Inferior parietal cortex (tissue), 1 donor: ENCODE measurements at regions not wholly inside any gene's neighbourhood (a gene's known extent, or its start where the extent isn't known, plus 50 kb on each side); places are given as distances from the start of the nearest gene placed in this dataset.

Experiments used
- DNase-seq: peaks from one replicate; pipeline ENCODE4 v3.0.0-alpha.2; 2016; ENCODE audit errors: extremely low spot score

GRCh38 chr4:165610679-165611437, 232.1 kb downstream of the CPE start:
- no peak for DNase-seq

GRCh38 chr4:165612936-165613335, 234.1 kb downstream of the CPE start:
- DNase-seq, result no peak

GRCh38 chr4:165613581-165613980, 234.8 kb downstream of the CPE start:
- no peak for DNase-seq

GRCh38 chr4:165620913-165621312, 242.1 kb downstream of the CPE start:
- DNase-seq, result no peak

- no peak for DNase-seq
Measured at GRCh38 chr4:165621983-165622382, 243.2 kb downstream of the CPE start.

DNA sequence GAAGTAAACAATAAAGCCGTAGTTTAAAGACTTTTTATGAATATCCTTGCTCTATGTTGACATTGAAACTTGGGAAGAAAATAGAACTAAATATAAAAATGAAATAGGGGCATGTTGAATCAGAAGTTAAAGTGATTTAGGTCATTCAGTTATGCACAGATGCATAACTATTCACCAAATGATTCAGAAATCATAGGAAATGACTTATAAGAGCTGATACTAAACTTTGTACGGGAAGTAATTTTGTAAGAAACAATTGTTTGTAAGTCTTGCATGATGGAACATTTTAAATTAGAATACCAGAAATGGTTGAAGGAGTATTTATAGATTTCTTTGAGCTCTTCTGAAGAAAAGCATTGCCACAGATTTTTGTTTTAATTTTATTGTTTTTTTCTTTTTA, 246.5 kb downstream of the CPE start:
- no peak for DNase-seq

- DNase-seq, result no peak
Measured at GRCh38 chr4:165626316-165626715, 246.7 kb upstream of the TLL1 start.

- no peak for DNase-seq
Measured at GRCh38 chr4:165627128-165627527, 245.9 kb upstream of the TLL1 start.

DNA sequence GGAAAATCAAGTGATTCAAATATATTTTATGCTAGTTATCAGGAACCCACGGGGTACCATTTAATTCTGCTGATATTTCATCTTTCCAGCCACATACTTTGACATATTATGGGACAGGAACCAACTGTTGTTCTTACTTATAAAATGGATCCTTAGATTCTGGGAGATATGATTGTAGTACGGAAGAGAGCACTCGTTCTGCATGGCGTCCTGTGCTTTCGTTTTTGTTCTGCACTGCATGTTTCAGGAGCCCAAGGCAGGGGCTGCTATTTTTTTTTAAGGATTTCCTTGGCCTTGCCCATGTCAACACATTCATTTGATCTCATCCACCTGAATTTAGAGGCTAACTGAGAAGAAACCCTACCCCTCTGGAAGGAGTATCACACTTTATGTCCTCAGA, 245.5 kb upstream of the TLL1 start:
- DNase-seq, result no peak

DNA sequence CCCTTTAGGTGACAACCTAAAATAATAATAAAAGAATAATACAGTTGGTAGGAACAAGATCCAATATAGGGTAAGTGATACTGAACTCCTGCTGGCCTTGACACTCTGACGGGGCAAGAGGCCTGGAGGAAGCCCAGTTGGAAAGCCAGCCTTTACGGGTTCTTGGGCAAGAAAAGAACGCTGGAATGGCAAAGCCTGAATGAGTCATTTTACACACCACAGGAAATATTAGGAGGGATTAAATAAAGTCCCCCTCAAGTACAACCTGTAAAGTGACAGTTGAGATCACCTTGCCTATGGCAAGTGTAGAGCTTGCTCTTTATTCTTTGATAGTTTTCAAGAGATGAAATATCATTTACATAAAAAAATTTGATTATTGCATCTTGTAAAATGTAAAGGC, 244.5 kb upstream of the TLL1 start:
- DNase-seq, result no peak

DNA sequence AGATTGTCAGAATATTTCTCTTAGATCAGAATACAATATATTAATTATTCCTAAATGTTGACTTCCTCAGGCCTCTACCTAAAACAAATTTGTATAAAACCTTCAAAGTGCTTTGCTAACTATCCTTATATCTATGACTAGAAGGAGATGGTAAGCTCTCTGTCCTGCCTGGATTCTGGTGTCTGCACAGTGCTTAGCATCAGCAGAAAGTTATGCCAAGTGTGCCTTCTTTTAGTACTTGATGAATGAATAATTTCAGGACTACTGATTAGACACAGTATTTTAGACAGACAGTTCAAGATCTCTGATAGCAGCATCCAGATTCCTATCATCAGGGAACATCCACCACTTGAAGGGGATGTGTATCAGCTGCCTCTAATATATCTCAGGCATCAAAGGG, 242.4 kb upstream of the TLL1 start:
- DNase-seq, result no peak

DNA sequence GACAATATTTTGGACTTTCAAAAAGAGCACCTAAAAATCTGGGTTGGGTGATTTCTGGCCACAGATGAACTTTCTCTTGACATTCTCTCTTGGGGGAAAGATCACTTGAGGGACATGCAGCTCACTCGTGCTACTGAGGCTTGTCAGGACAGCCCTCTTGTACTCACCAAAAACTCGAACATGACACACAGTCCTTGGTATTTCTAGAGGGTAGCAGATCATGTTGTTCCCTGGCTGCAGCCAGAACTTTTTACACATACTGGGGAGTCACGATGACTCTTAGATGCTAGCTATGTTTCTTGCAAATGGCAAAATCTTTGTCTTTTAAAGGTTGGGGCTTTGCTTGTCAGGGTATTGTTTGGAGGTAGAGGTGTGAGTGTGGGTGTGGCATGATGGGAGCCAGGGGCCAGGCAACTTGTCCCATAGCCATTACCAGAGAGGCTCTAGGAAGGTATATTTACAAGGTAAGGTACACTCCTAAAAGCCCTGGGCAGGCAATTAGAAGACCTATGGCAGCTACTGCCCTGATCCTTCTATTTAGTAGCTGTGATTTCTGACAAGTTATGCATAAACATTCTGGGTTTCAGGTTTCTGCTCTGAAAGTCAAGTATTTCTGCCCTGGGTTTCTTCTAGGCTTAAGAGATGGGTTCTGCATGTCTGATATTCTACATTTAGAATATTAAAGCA, 241.7 kb upstream of the TLL1 start:
- DNase-seq, result no peak

GRCh38 chr4:165631912-165632311, 241.1 kb upstream of the TLL1 start:
- no peak for DNase-seq

DNA sequence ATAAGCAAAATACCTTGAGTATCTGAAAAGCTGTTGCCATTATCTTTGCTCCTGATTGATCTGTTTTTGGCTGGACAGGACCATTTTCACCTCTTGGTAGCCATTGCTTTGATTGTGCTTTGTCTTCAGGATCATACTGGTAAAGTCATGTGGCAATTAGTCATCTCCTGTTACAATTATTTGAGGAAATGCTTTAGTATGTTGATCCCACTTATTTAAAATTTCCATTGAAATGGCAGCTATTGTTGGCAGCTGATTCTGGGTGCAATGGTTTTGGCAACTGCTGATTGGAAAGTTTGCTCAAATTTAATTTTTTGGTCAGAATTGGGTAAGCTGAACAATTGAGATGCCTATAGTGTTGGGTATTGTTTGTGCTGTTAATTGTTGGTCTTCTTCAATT, 238.3 kb upstream of the TLL1 start:
- no peak for DNase-seq

- DNase-seq, result no peak
Measured at GRCh38 chr4:165635381-165635780, 237.7 kb upstream of the TLL1 start.

DNA sequence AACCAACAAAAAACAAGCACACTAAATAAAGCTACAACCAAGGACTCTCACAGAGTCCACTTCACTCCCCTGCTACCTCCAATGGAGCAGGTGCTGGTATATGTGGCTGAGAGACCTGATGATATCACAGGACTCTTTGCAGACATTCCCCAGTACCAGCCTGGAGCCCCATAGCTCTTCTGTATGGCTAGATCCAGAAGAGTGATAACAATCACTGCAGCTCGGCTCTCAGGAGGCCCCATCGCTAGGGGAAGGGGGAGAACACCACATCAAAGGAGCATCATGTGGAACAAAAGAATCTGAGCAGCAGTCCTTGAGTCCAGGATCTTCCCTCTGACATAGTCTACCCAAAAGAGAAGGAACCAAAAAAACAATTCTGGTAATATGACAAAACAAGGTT, 237.1 kb upstream of the TLL1 start:
- no peak for DNase-seq

DNA sequence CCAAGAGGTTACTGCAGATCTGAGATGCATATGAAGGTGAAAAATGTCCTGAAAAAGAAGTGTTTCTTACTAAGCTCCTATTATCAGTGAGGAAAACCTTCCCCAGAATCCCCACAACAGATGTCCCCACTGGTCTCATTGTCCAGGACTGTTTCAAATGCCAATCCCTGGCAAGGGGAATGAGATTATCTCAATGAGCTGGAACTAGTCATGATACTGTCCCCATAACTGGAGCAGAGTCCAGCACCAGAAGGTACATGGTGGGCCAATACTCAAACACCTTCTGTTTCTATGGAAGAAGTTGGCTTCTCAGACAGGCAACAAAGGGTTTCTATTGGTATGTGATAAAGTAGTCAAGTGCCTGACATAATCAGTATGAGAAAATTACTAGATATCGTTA, 221.1 kb upstream of the TLL1 start:
- no peak for DNase-seq

DNA sequence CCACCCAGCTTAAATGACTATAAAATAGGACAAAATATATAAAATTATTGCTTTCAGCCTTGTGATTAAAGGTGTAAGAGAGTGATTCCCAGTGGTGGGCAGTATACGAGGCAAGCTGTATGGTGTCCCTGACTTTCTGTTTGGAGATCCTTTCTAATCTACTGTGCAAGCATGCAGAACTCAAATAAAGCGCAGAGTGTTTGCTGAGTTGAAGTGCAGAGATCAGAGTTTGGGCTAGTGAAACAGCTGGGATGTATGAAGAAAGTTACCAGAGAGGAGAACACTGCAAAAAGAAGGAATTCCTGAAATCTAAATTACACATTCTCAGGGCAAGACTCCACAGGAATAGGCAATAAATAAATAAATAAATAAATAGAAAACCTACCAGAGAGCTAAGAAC, 218.5 kb upstream of the TLL1 start:
- DNase-seq, result no peak

- DNase-seq, result no peak
Measured at GRCh38 chr4:165656399-165656798, 216.6 kb upstream of the TLL1 start.

GRCh38 chr4:165656829-165657490, 216.1 kb upstream of the TLL1 start:
- DNase-seq, result no peak

DNA sequence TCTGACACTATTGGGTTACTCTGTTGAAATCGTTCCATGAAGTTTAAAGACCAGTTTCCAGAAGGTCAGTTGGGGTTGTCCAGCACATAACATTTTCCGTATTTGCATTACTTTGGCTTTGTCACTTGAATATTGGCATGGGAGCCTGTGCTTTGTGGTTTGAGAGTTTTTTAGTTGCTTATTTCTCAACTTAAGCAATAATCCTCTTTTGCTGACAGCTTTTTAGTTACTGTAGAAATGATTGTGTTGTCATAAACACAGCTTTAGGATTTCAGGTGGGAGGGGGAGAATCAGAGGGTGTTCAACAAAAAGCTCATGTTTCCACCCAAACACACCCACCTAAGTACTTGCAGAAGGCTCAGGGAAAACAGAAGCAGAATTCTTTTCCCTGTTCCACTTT, 210.7 kb upstream of the TLL1 start:
- no peak for DNase-seq

DNA sequence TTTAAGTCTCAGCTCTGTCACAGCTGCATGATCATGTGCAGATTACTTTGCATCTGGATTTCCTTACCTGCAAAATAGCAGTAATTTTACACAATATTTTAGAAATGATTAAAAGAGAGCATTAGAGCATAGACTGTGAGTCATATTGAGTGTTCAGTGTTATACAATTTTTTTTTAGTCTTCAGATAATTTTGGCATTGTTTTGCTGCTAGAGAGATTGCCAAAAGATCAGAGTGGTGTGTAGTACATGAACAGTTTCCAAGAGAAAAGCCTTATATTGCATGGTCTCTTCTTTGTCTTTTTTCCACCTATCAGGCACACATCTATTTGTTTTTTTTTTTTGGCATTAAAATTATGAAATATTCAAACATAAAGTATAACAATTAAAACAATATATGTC, 209.6 kb upstream of the TLL1 start:
- no peak for DNase-seq

GRCh38 chr4:165666836-165667235, 206.2 kb upstream of the TLL1 start:
- no peak for DNase-seq
